CD14-positive monocyte (primary cell): ENCODE measurements at regions not wholly inside any gene's neighbourhood (a gene's known extent, or its start where the extent isn't known, plus 50 kb on each side); places are given as distances from the start of the nearest gene placed in this dataset.
A peak's percentile ranks its signal among the peaks of the same experiment; 100 is the strongest.

Source experiments
- DNase-seq, 3 donors: peaks; one replicate each; pipeline ENCODE4 v3.0.0-alpha.2; 2011 to 2022
- H2AFZ ChIP-seq: 2 replicates; pipeline ENCODE4 v1.6.0; 2012; ENCODE audit warnings: mild to moderate bottlenecking, low read depth, low read length, inconsistent platforms; ENCODE audit not compliant: insufficient read depth, poor library complexity, severe bottlenecking
- H3K27ac ChIP-seq, 2 donors: 1 replicate in 1 of 2; 2 replicates in 1 of 2; pipeline ENCODE4 v1.5.1; 2012 to 2013; ENCODE audit warnings: low read length in 2 of 2, control low read depth in 1 of 2, inconsistent platforms in 1 of 2, low read depth in 1 of 2, mild to moderate bottlenecking in 1 of 2
- H3K27me3 ChIP-seq, 2 donors: one replicate each; pipeline versions ENCODE4 v1.6.0 to v1.6.1; 2011 to 2013; ENCODE audit warnings: low read length in 2 of 2; ENCODE audit not compliant: control insufficient read depth in 2 of 2, insufficient read depth in 2 of 2
- H3K36me3 ChIP-seq, 2 donors: replicated peaks in 1 of 2; 1 replicate in 1 of 2; 2 replicates in 1 of 2; pipeline versions ENCODE4 v1.5.1 to v1.6.1; 2012 to 2013; ENCODE audit warnings: low read length in 2 of 2, control low read depth in 1 of 2, inconsistent platforms in 1 of 2, mild to moderate bottlenecking in 1 of 2; ENCODE audit not compliant: insufficient read depth in 2 of 2, control insufficient read depth in 1 of 2
- H3K4me1 ChIP-seq, 2 donors: 1 replicate in 1 of 2; 2 replicates in 1 of 2; pipeline versions ENCODE4 v1.5.1 to v1.6.1; 2012 to 2013; ENCODE audit warnings: low read length in 2 of 2, control low read depth in 1 of 2, inconsistent platforms in 1 of 2, mild to moderate bottlenecking in 1 of 2, moderate library complexity in 1 of 2; ENCODE audit not compliant: insufficient read depth in 2 of 2, control insufficient read depth in 1 of 2
- H3K4me2 ChIP-seq: replicated peaks from 2 replicates; pipeline ENCODE3; 2012; ENCODE audit warnings: low read length, moderate library complexity, mild to moderate bottlenecking; ENCODE audit not compliant: poor library complexity, severe bottlenecking; ENCODE audit errors: extremely low read depth
- H3K4me3 ChIP-seq, 3 experiments: fragments of 200-600 bp in 1 of 3; sonication (generic) in 1 of 3; replicated peaks in 1 of 3; 1 replicate in 2 of 3; 2 replicates in 1 of 3; pipeline ENCODE4 v1.5.1; 2011 to 2013; ENCODE audit warnings: low read length in 3 of 3, mild to moderate bottlenecking in 3 of 3, control low read depth in 2 of 3, low read depth in 2 of 3, inconsistent platforms in 1 of 3, moderate library complexity in 1 of 3
- H3K79me2 ChIP-seq: 2 replicates; pipeline ENCODE4 v1.6.0; 2012; ENCODE audit warnings: mild to moderate bottlenecking, control low read depth, inconsistent platforms, low read length, moderate library complexity; ENCODE audit not compliant: insufficient read depth
- H3K9ac ChIP-seq: 2 replicates; pipeline ENCODE4 v1.6.0; 2017; ENCODE audit warnings: low read length, mild to moderate bottlenecking; ENCODE audit not compliant: insufficient read depth, poor library complexity, severe bottlenecking
- H3K9me3 ChIP-seq, 2 donors: replicated peaks in 1 of 2; 1 replicate in 1 of 2; 2 replicates in 1 of 2; pipeline versions ENCODE4 v1.5.1 to v1.6.1; 2012 to 2013; ENCODE audit warnings: low read length in 2 of 2, control low read depth in 1 of 2; ENCODE audit not compliant: control insufficient read depth in 1 of 2, insufficient read depth in 1 of 2
- H4K20me1 ChIP-seq: 2 replicates; pipeline ENCODE4 v1.6.0; 2012; ENCODE audit warnings: mild to moderate bottlenecking, low read length, control low read depth, moderate library complexity; ENCODE audit not compliant: insufficient read depth
- H3K27ac Mint-ChIP-seq, 7 donors: one replicate each; pipeline ENCODE4 v1.8.0; 2020; ENCODE audit warnings: mild to moderate bottlenecking in 7 of 7, mixed read lengths in 7 of 7, moderate library complexity in 6 of 7, inconsistent platforms in 2 of 7
- H3K27me3 Mint-ChIP-seq, 3 donors: one replicate each; pipeline ENCODE4 v1.8.0; 2021 to 2022; ENCODE audit warnings: low read depth in 3 of 3, mild to moderate bottlenecking in 3 of 3, mixed read lengths in 3 of 3, moderate library complexity in 3 of 3, inconsistent platforms in 1 of 3
- H3K36me3 Mint-ChIP-seq, 2 donors: one replicate each; pipeline ENCODE4 v1.8.0; 2020; ENCODE audit warnings: mixed read lengths in 2 of 2, inconsistent platforms in 1 of 2, mild to moderate bottlenecking in 1 of 2
- H3K4me1 Mint-ChIP-seq: one replicate; pipeline ENCODE4 v1.8.0; 2020; ENCODE audit warnings: mild to moderate bottlenecking, mixed read lengths
- H3K4me3 Mint-ChIP-seq, 2 donors: one replicate each; pipeline ENCODE4 v1.8.0; 2020; ENCODE audit warnings: mild to moderate bottlenecking in 2 of 2, mixed read lengths in 2 of 2, moderate library complexity in 1 of 2
- H3K9me3 Mint-ChIP-seq, 7 donors: one replicate each; pipeline ENCODE4 v1.8.0; 2020 to 2022; ENCODE audit warnings: mixed read lengths in 7 of 7, mild to moderate bottlenecking in 6 of 7, moderate library complexity in 6 of 7, inconsistent platforms in 2 of 7
- WGBS: methylation state at CpG from one replicate; pipeline ENCODE4 v1.1.5; 2013; ENCODE audit warnings: missing lambda C conversion rate; ENCODE audit not compliant: insufficient coverage; 5-methylcytosine and 5-hydroxymethylcytosine counted together
- intact Hi-C, 2 donors: fragments of 100-400 bp; cut with micrococcal nuclease; formaldehyde crosslinking; loops; one replicate each; pipeline versions ENCODE4 v1.15.0 to v1.15.1; 2023
- TF ChIP-seq, protein P1 (sequence below): fragments of 200-600 bp; IDR thresholded peaks from one replicate; pipeline ENCODE4 v1.8.0; 2022; ENCODE audit warnings: antibody characterized with exemption, mild to moderate bottlenecking

DNA sequence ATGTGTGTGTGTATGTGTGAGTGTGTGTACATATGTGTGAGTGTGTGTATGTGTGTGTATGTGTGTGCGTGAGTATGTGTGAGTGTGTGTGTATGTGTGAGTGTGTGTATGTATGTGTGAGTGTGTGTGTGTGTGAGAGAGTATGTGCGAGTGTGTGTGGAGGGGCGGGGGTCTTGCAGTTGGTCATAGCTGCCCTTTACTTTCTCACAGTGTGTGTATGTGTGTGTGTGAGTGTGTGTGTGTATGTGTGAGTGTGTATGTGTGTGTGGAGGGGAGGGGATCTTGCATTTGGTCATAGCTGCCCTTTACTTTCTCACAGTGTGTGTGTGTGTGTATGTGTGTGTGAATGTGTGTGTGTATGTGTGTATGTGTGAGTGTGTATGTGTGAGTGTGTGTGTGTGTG, 74.8 kb upstream of the ENPP6 start:
- Histone ChIP-seq H3K4me1 (peaks cover 18 to 19% of the 10 kb centered on the region in 2 donors), H3K9me3 (peaks cover 0 to 3% of the 10 kb centered on the region in 2 donors), H3K79me2 (no peaks in the 10 kb centered on the region), H2AFZ (no peak overlapping the region), H3K4me2 (no peak overlapping the region), H3K4me3 (no peak overlapping the region), H3K27me3 (no peaks in the 10 kb centered on the region), H3K27ac (peak overlapping the region in 1 of 2 donors; percentile 77), H3K36me3 (no peaks in the 10 kb centered on the region), H3K9ac (no peak overlapping the region), H4K20me1 (no peaks in the 10 kb centered on the region)
- H3K27ac Mint-ChIP-seq: no peak overlapping the region
- 100% methylated on average over 3 of the region's 3 CpGs for WGBS
- no peak for DNase-seq
- peaks cover 0 to 3% of the 10 kb centered on the region in 2 donors for H3K36me3 Mint-ChIP-seq
- TF ChIP-seq, protein P1, sequence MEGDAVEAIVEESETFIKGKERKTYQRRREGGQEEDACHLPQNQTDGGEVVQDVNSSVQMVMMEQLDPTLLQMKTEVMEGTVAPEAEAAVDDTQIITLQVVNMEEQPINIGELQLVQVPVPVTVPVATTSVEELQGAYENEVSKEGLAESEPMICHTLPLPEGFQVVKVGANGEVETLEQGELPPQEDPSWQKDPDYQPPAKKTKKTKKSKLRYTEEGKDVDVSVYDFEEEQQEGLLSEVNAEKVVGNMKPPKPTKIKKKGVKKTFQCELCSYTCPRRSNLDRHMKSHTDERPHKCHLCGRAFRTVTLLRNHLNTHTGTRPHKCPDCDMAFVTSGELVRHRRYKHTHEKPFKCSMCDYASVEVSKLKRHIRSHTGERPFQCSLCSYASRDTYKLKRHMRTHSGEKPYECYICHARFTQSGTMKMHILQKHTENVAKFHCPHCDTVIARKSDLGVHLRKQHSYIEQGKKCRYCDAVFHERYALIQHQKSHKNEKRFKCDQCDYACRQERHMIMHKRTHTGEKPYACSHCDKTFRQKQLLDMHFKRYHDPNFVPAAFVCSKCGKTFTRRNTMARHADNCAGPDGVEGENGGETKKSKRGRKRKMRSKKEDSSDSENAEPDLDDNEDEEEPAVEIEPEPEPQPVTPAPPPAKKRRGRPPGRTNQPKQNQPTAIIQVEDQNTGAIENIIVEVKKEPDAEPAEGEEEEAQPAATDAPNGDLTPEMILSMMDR: no peak
- peaks cover 0 to 3% (median 1%) of the 10 kb centered on the region in 7 donors for H3K9me3 Mint-ChIP-seq
- H3K4me1 Mint-ChIP-seq: peaks cover 13% of the 10 kb centered on the region
- H3K4me3 Mint-ChIP-seq: no peak overlapping the region
- peaks cover 0 to 1% (median 1%) of the 10 kb centered on the region in 3 donors for H3K27me3 Mint-ChIP-seq
- intact Hi-C loops: no loop called here

DNA sequence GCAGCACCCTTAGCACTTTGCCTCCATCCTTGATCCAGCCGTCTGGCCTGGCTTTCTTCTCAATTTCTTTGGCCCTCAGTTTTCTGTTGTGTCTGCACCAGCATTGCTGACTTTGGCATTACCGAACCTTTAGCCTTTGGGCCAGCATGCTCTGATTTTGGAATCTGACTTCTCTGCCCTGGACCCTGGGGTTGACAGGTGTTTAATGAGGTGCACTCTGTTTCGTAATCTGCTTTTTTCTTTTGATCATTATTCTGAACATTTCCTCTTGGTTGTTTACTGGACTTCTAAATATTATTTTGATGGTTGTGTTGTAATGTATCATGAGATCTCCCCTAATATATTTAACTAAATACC, 71.5 kb upstream of the ENPP6 start:
- no peak overlapping the region for H3K4me3 ChIP-seq
- H3K9ac ChIP-seq: no peak overlapping the region
- H3K36me3 ChIP-seq: no peaks in the 10 kb centered on the region
- no peaks in the 10 kb centered on the region for H3K27me3 ChIP-seq
- H3K27me3 Mint-ChIP-seq: peaks cover 0 to 1% (median 0%) of the 10 kb centered on the region in 3 donors
- 100% methylated on average over 1 of the region's 3 CpGs for WGBS
- H3K9me3 Mint-ChIP-seq: no peaks in the 10 kb centered on the region
- H3K79me2 ChIP-seq: no peaks in the 10 kb centered on the region
- peak overlapping the region in 1 of 7 donors; percentile 31 for H3K27ac Mint-ChIP-seq
- DNase-seq: no peak
- H2AFZ ChIP-seq: no peak overlapping the region
- no peaks in the 10 kb centered on the region for H3K9me3 ChIP-seq
- TF ChIP-seq, protein P1: no peak
- H3K4me3 Mint-ChIP-seq: no peak overlapping the region
- intact Hi-C loops: no loop called here
- H4K20me1 ChIP-seq: no peaks in the 10 kb centered on the region
- H3K36me3 Mint-ChIP-seq: no peaks in the 10 kb centered on the region
- no peak overlapping the region for H3K27ac ChIP-seq
- H3K4me1 ChIP-seq: peaks cover 17 to 18% of the 10 kb centered on the region in 2 donors
- H3K4me2 ChIP-seq: no peak overlapping the region
- H3K4me1 Mint-ChIP-seq: peaks cover 14% of the 10 kb centered on the region
